Stimulated activated effector memory CD8-positive, alpha-beta T cell treated with anti-CD3 and anti-CD28 coated beads, Interleukin-12 subunit alpha, Interleukin-12 subunit beta, amount 100 ng/mL, for 72 hours (primary cell): ENCODE measurements at regions not wholly inside any gene's neighbourhood (a gene's known extent, or its start where the extent isn't known, plus 50 kb on each side); places are given as distances from the start of the nearest gene placed in this dataset.
A peak's percentile ranks its signal among the peaks of the same experiment; 100 is the strongest.

Experiments used
- ATAC-seq: fragments of 150-1000 bp; cut with Tn5 transposase; 2 replicates; pipeline ENCODE4 v1.10.0; 2021
- DNase-seq, 2 donors: peaks; one replicate each; pipeline ENCODE4 v3.0.0; 2021 to 2022; ENCODE audit warnings: low spot score in 2 of 2
- H3K27ac Mint-ChIP-seq: one replicate; pipeline ENCODE4 v1.8.0; 2022; ENCODE audit warnings: mild to moderate bottlenecking, mixed read lengths
- H3K36me3 Mint-ChIP-seq: one replicate; pipeline ENCODE4 v1.8.0; 2022; ENCODE audit warnings: mild to moderate bottlenecking, mixed read lengths
- H3K4me1 Mint-ChIP-seq: one replicate; pipeline ENCODE4 v1.8.0; 2022; ENCODE audit warnings: mixed read lengths
- H3K4me3 Mint-ChIP-seq: one replicate; pipeline ENCODE4 v1.8.0; 2022; ENCODE audit warnings: mild to moderate bottlenecking, mixed read lengths
- H3K9me3 Mint-ChIP-seq: one replicate; pipeline ENCODE4 v1.8.0; 2022; ENCODE audit warnings: mixed read lengths

- no peaks in the 10 kb centered on the region for H3K9me3 Mint-ChIP-seq
- H3K4me1 Mint-ChIP-seq = no peaks in the 10 kb centered on the region
- H3K4me3 Mint-ChIP-seq = no peak overlapping the region
- no peaks in the 10 kb centered on the region for H3K36me3 Mint-ChIP-seq
- H3K27ac Mint-ChIP-seq = no peak overlapping the region
- no peak for DNase-seq
- no peak for ATAC-seq
These were observed 204.2 kb upstream of the GMDS start for GRCh38 chr6:2449572-2449940.

- Mint-ChIP-seq H3K27ac (no peak overlapping the region), H3K9me3 (no peaks in the 10 kb centered on the region), H3K36me3 (no peaks in the 10 kb centered on the region), H3K4me3 (peak overlapping the region; percentile 7), H3K4me1 (no peaks in the 10 kb centered on the region)
- ATAC-seq (peak; percentile 63), DNase-seq (peak in 1 of 2 donors; percentile 3)
These were observed 203.6 kb upstream of the GMDS start for GRCh38 chr6:2448826-2449571.

GRCh38 chr6:2447931-2448330 lies 202.5 kb upstream of the GMDS start:
- ATAC-seq = no peak

GRCh38 chr6:2447318-2447920 lies 202.0 kb upstream of the GMDS start:
- Mint-ChIP-seq H3K4me1 (no peaks in the 10 kb centered on the region), H3K9me3 (no peaks in the 10 kb centered on the region), H3K27ac (no peak overlapping the region), H3K4me3 (no peak overlapping the region), H3K36me3 (no peaks in the 10 kb centered on the region)
- ATAC-seq = no peak
- no peak for DNase-seq

More at GRCh38 chr6:2447931-2448330, 202.5 kb upstream of the GMDS start:
- Mint-ChIP-seq H3K27ac (no peak overlapping the region), H3K4me3 (no peak overlapping the region), H3K9me3 (no peaks in the 10 kb centered on the region), H3K36me3 (no peaks in the 10 kb centered on the region), H3K4me1 (no peaks in the 10 kb centered on the region)
- DNase-seq = no peak

- H3K4me1 Mint-ChIP-seq = no peaks in the 10 kb centered on the region
These were observed 196.4 kb upstream of the GMDS start for GRCh38 chr6:2441601-2442475.

GRCh38 chr6:2440516-2440915 lies 195.1 kb upstream of the GMDS start:
- ATAC-seq (no peak), DNase-seq (no peak)
- Mint-ChIP-seq H3K9me3 (no peaks in the 10 kb centered on the region), H3K4me3 (no peak overlapping the region), H3K4me1 (no peaks in the 10 kb centered on the region), H3K27ac (no peak overlapping the region), H3K36me3 (no peaks in the 10 kb centered on the region)

More at GRCh38 chr6:2441601-2442475, 196.4 kb upstream of the GMDS start:
- Mint-ChIP-seq H3K9me3 (no peaks in the 10 kb centered on the region), H3K27ac (no peak overlapping the region), H3K36me3 (no peaks in the 10 kb centered on the region), H3K4me3 (no peak overlapping the region)
- DNase-seq = no peak
- no peak for ATAC-seq

GRCh38 chr6:2439632-2440031 lies 194.2 kb upstream of the GMDS start:
- Mint-ChIP-seq H3K27ac (no peak overlapping the region), H3K4me1 (no peaks in the 10 kb centered on the region), H3K36me3 (no peaks in the 10 kb centered on the region), H3K4me3 (no peak overlapping the region), H3K9me3 (no peaks in the 10 kb centered on the region)
- DNase-seq (no peak), ATAC-seq (no peak)

- H3K4me1 Mint-ChIP-seq = no peaks in the 10 kb centered on the region
- no peaks in the 10 kb centered on the region for H3K36me3 Mint-ChIP-seq
- H3K4me3 Mint-ChIP-seq = no peak overlapping the region
- H3K9me3 Mint-ChIP-seq = no peaks in the 10 kb centered on the region
- no peak overlapping the region for H3K27ac Mint-ChIP-seq
- no peak for DNase-seq
- ATAC-seq = no peak
These were observed 193.7 kb upstream of the GMDS start for GRCh38 chr6:2439082-2439481.

- H3K4me1 Mint-ChIP-seq = no peaks in the 10 kb centered on the region
- H3K36me3 Mint-ChIP-seq = no peaks in the 10 kb centered on the region
- no peaks in the 10 kb centered on the region for H3K9me3 Mint-ChIP-seq
- ATAC-seq (no peak), DNase-seq (no peak)
- no peak overlapping the region for H3K4me3 Mint-ChIP-seq
- no peak overlapping the region for H3K27ac Mint-ChIP-seq
These were observed 191.2 kb upstream of the GMDS start for GRCh38 chr6:2436410-2437154.

GRCh38 chr6:2435323-2435722 lies 189.9 kb upstream of the GMDS start:
- no peaks in the 10 kb centered on the region for H3K36me3 Mint-ChIP-seq
- no peak overlapping the region for H3K27ac Mint-ChIP-seq
- H3K4me1 Mint-ChIP-seq = no peaks in the 10 kb centered on the region
- no peaks in the 10 kb centered on the region for H3K9me3 Mint-ChIP-seq
- ATAC-seq (no peak), DNase-seq (no peak)
- H3K4me3 Mint-ChIP-seq = no peak overlapping the region

- Mint-ChIP-seq H3K4me3 (no peak overlapping the region), H3K27ac (no peak overlapping the region), H3K36me3 (no peaks in the 10 kb centered on the region), H3K9me3 (no peaks in the 10 kb centered on the region), H3K4me1 (no peaks in the 10 kb centered on the region)
- DNase-seq (no peak), ATAC-seq (no peak)
These were observed 189.5 kb upstream of the GMDS start for GRCh38 chr6:2434912-2435311.

- no peak overlapping the region for H3K4me3 Mint-ChIP-seq
- no peak overlapping the region for H3K27ac Mint-ChIP-seq
- no peaks in the 10 kb centered on the region for H3K4me1 Mint-ChIP-seq
- DNase-seq = no peak
- H3K9me3 Mint-ChIP-seq = no peaks in the 10 kb centered on the region
- no peak for ATAC-seq
- no peaks in the 10 kb centered on the region for H3K36me3 Mint-ChIP-seq
These were observed 188.7 kb upstream of the GMDS start for GRCh38 chr6:2434116-2434515.

GRCh38 chr6:2433711-2434110 lies 188.3 kb upstream of the GMDS start:
- H3K4me3 Mint-ChIP-seq = no peak overlapping the region
- H3K9me3 Mint-ChIP-seq = no peaks in the 10 kb centered on the region
- no peaks in the 10 kb centered on the region for H3K36me3 Mint-ChIP-seq
- no peak for DNase-seq
- H3K4me1 Mint-ChIP-seq = no peaks in the 10 kb centered on the region
- H3K27ac Mint-ChIP-seq = no peak overlapping the region
- peak; percentile 21 for ATAC-seq

- H3K9me3 Mint-ChIP-seq = no peaks in the 10 kb centered on the region
- no peaks in the 10 kb centered on the region for H3K4me1 Mint-ChIP-seq
- DNase-seq (no peak), ATAC-seq (no peak)
- no peak overlapping the region for H3K4me3 Mint-ChIP-seq
- no peak overlapping the region for H3K27ac Mint-ChIP-seq
- H3K36me3 Mint-ChIP-seq = no peaks in the 10 kb centered on the region
These were observed 187.9 kb upstream of the GMDS start for GRCh38 chr6:2433266-2433665.

GRCh38 chr6:2432292-2432691 lies 186.9 kb upstream of the GMDS start:
- Mint-ChIP-seq H3K4me3 (no peak overlapping the region), H3K9me3 (no peaks in the 10 kb centered on the region), H3K27ac (no peak overlapping the region), H3K4me1 (no peaks in the 10 kb centered on the region), H3K36me3 (no peaks in the 10 kb centered on the region)
- no peak for DNase-seq
- no peak for ATAC-seq
